ENCODE measurements at regions not wholly inside any gene's neighbourhood (a gene's known extent, or its start where the extent isn't known, plus 50 kb on each side); places are given as distances from the start of the nearest gene placed in this dataset.
A peak's percentile ranks its signal among the peaks of the same experiment; 100 is the strongest.
"Not testable (repeated sequence)": the region's sequence is repeated elsewhere in the genome, so short reads cannot be mapped to it uniquely, and the experiment has no call there.

DNA sequence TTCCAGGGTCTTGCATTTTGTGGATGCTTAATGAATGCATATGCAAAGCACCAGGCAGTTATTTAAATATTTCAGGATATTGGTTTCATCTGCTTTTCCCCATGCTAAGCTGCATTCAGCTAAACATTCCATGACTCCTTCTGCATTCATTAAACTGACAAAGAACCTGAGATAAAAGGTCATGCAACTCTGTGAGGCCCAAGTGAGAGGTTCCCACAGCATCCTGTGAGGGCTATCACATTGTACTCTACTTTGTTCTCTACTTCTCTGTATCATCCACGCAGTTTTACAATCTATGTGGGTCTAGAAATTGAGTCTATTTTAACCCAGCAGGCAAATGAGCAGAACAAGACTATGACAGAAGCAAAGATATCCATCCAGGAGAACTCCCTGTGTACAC, 86.4 kb upstream of the PRSS16 start:
- DNase-seq (ENCODE audit: low spot score), result no peak

DNA sequence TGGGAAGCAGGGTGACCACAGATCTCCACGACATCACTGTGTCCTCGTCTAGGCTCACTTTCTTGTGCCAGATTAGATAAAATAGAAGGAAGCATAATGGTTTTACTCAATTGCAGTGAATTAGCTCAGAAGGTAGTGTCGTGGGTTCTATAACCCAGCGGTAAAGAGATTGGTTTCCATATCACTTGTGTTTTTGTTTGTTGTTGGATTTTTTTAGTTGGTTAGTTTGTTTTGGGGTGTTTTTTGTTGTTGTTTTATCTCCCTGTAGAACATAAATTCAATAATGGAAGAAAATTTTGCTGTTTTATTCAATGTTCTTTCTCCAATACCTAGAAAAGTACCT, 85.9 kb upstream of the PRSS16 start:
- no peak for DNase-seq (ENCODE audit: low spot score)

DNA sequence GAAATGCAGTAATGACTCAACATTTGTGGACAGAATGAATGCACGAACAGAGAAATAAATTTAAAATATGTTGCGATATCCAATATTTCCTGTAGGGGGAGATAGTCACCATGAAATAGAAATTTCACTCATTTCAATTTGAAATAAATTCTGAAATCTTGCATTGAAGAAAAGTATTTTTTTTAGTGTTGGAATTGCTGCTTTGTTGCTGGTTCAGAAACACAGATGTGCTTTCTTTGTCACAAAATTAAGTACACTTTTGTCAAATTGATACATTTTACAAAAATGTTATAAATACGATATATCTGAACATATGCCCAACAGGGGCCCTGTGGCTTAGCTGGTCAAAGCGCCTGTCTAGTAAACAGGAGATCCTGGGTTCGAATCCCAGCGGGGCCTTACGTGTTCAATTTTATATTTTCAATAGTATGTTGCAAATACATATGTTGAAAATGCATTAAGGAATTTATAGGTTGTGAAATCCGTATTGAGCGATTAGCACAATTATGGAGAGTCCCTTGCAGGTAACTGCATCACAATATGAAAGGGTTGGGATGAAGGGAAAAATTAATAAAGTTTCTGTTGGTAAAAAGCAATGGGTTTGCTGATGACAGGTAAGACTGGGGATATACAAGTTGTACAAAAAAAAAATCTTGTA, 85.4 kb upstream of the PRSS16 start:
- DNase-seq (ENCODE audit: low spot score), result peak; percentile 24

DNA sequence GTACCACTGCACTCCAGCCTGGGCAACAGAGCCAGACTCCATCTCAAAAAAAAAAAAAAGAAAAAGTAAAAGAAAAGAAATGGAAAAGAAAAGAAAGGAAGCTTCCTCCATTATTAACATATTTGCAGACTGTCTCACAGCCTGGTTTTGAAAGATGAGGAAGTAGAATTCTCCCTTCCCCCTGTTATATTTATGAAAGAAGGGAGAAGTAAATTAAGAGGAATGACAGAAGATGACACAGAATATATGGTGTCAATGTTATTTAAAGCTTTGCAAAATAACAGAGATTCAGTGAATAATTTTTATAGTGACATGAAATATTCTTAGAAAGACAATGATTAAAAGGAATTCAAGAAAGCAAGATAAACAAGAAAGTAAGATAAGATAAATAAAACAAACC, 83.7 kb upstream of the PRSS16 start:
- DNase-seq (ENCODE audit: low spot score), result no peak

DNA sequence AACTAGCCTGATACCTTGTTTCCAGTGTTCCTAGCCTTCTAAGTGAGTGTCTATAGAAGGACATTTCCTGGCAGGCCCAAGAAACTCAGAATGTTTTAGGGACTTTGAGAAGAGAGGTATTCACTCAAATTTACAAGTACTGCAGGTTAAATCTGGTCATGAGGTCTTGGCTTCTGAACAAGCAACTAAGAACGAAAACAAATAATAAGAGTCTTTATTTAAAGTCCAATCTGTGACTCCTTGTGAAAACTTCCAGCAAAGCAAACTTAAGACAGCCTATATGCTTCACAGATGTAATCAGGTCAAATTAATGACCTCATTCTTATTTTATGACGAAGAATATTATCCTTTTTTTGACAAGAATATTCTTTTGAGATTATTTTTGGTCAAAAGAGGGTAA, 79.4 kb upstream of the PRSS16 start:
- no peak for DNase-seq (ENCODE audit: low spot score)

DNA sequence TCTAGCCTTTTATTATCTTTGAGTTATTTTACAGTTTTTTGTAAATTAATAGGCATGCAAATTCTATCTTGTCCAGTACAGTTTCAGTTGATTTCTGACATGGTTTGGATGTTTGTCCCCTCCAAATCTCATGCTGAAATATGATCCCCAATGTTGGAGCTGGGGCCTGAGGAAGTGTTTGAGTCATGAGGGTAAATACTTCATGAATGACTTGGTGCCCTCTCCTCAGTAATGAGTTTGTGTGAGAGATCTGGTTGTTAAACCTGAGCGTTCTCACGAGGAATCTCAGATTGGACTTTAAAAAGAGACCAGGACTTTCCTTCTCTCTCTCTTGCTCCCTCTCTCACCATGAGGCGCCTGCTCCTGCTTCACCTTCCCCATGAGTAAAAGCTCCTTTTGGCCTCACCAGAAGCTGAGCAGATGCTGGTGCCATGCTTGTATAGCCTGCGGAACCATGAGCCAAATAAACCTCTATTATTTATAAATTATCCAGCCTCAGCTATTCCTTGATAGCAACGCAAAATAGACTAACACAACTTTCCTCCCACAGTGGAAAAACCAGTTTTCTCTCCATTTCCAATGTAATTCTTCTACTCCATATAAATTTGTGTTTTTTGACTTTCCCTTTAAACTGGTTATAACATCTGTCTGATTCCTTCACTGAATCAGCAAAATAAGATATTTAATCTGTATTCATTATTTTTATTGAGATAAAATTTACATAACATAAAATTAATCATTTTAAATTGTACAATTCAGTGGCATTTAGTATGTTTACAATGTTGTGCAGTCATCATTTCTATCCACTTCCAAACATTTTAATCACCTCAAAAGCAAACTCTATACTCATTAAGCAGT, 78.7 kb upstream of the PRSS16 start:
- no peak for DNase-seq (ENCODE audit: low spot score)

DNA sequence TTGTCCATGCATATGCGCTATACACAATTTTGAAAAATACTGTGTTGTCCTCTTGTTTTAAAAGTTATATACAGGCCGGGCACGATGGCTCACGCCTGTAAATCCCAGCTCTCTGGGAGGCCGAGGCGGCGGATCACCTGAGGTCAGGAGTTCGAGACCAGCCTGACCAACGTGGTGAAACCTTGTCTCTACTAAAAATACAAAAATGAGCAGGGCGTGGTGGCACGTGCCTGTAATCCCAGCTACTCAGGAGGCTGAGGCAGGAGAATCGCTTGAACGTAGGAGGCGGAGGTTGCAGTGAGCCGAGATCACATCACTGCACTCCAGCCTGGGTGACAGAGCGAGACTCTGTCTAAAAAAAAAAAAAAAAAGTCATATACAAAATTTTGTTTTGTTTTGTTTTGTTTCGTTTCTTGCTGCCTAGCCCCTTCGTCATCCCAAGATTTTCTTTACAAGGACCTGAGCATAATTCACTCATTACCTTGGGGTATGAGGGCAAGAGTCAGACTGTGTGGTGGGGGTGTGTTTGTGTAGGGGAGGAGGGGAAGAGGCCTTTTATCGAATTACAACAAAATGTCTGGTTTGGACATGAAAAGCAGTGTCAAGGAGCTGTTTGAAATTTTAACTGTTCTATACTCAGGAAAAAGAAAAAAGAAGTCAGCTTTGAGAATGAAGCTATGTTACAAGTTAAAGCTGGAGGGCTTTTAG, 74.8 kb upstream of the PRSS16 start:
- DNase-seq (ENCODE audit: low spot score), result not testable (repeated sequence)

DNA sequence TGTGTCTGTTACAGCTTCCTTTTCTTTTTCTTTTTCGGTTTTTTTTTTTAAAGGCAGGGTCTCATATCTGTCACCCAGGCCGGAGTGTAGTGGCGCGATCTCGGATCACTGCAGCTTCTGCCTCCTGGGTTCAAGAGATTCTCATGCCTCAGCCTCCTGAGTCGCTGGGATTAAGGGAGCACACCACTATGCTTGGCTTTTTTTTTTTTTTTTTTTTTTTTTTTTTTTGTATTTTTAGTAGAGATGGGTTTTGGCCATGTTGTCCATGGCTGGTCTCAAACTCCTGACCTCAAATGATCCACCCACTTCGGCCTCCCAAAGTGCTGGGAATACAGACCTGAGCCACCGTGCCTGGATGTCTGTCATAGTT, 74.3 kb upstream of the PRSS16 start:
- not testable (repeated sequence) for DNase-seq (ENCODE audit: low spot score)

DNA sequence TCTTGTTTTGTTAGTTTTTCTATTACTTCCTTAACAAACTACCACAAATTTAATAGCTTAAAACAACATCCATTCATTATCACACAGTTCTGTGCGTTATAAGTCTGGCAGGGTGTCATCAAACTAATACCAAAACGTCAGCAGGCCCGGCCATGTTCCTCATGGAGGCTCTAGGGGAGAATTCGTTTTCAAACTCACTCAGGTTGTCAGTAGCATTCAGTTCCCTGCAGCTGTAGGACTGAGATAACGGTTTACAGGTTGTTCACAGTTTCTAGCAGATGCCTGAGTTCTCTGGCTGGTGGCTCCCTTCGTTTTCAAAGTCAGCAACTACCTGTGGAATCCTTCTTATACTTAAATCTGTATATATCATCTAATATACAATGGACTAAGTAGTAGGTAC, 72.5 kb upstream of the PRSS16 start:
- no peak for DNase-seq (ENCODE audit: low spot score)

DNA sequence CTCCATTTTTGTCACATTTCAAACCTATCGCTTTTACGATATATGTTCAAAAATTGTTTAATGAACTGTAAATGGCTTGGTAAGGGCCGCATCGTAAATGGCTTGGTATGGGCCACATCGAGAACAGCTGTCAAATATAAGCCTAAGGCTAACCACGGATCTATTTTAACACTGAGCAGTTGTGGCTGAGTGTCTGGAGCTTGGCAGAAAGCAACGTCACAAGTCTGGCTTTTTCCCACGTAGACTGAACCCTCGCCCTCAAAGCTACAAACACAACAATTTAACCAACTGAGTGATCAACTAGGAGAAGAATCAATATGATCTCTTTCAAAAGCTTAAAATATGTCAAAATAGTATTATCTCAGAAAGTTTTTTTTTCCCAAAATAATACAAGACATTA, 71.4 kb upstream of the PRSS16 start:
- no peak for DNase-seq (ENCODE audit: low spot score)

DNA sequence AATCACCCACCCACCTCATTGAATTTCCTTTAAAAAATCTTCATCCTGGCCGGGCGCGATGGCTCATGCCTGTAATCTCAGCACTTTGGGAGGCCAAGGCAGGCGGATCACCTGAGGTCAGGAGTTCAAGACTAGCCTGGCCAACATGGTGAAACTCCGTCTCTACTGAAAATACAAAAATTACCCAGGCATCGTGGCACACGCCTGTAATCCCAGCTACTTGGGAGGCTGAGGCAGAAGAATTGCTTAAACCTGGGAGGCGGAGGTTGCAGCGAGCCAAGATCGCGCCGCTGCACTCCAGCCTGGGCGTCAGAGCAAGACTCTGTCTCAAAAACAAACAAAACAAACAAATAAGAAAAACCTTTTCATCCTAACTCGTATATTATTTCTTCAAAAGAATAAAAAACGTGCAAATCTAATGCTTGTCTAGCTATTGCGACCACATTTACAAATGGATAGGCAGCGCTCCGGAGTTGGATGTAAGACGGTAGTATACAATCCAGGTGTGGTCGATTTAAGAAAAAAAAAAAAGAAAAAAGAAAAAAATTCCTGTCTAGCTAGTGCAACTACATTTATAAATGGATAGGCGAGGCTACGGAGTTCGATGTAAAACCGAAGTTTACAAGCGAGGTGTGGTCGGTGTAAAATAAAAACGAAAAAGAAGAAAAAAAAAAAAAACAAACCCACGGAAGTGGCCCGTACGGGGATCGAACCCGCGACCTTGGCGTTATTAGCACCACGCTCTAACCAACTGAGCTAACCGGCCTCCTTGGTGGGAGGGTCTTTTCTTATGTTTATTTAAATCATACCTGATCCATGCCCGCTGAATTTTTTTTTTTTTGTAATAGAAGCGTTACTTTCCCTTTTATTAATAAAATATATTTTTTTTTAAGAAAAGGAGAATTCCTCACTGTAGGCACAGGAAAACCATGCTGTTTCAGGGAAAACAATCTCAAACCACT, 70.7 kb upstream of the PRSS16 start:
- DNase-seq (ENCODE audit: low spot score), result peak; percentile 62

DNA sequence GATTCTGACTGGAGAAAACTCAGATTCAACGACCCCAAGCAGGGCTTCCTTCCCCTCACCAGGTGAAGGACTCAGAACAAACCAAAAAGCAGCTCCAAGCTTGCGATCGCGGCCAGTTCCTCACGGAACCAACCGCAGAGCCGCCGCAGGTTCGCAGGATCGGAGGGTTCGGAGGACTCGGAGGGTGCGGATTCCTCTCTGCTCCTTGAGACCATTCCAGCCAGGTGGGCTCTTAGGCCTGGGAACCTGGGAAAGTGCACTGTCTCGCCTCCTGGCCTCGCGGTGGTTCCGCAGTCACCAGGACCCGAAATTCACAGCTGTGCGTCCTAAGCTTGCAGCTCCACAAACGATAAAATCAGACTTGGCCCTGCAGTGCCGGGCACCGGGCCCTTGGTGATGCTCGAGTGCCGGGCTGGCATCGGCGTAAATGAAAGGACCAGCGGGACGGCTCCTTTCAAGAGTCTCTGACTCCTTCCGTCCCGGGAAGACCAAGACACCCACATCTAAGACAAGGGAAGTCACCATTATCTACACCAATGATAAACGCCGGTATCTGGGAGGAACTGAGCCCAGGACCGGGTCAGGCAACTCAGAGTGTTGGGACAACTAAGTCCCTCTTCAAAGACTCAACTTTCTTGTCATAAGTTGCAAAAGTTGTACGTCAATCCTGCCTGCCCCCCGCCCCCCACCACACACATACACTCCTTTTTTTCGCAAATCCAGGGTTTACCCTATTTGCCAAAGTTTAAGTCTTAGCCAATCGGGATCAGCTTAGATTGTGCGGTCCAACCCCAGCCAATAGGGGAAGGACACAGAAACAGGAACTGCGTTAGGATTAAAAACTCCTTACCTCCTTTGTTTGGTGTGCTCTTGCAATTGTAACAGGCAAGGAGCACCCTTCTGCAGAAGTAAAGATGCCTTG, 69.8 kb upstream of the PRSS16 start:
- DNase-seq (ENCODE audit: low spot score), result peak; percentile 83

DNA sequence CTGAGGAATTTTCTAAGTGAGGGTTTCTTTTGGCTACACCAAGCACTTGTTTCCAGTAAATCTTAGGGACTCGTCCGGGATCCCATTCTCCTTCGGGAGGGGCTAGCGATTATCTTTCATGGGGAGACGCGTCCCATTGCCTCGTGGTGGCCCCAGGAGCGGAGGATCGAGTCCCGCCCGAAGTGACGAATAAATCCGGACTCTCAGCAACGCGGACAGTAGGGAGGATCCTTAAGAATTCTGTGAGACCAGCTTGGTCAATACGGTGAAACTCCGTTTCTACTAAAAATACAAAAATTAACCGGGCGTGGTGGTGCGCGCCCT, 69.1 kb upstream of the PRSS16 start:
- peak; percentile 11 for DNase-seq (ENCODE audit: low spot score)

DNA sequence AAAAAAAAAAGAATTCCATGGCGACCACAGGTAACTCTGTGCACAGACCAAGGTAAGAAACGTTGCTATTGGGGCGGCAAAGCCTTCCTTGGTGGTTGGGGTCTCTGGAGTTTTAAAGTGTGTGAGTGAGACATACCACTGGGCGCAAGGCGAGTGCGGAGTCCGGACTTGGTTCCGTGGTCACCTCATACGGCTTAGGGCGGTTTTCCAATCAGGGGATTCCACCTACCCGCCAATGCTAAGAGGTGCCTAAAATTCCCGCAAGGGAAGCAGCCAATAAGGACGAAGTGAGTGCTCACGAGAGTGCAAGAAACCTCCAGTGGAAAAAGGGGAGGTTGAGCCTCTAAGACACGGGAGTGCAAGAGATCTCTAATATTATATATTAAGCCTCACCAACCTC, 68.6 kb upstream of the PRSS16 start:
- no peak for DNase-seq (ENCODE audit: low spot score)

DNA sequence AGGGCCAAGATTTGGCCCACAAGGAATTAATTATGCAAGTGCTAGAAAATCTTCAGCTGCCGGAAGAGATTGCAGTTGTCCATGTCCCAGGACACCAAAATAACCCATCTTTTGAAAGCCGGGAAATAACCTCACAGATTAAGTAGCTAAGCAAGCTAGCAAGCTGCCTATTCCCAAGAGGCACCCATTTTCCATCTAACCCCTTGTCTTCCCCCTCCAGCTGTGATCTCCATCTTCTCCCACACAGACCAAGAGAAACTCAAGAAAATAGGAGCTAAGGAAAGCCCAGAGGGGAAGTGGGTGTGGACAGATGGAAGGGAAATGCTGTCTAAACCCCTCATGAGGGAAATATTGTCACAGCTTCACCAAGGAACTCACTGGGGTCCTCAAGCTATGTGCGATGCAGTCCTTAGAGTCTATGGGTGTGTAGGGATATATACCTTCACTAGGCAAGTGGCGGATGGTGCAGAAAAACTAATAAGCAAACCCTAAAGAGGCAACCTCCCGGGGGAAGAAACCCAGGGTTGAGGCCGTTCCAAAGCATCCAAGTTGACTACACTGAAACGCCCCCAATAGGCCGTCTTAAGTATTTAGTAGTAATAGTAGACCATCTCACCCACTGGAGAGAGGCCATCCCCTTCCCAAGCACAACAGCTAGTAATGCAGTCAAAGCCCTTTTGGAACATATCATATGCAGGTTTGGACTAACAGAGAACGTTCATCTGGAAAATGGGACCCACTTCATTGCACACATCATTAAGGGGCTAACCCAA, 64.3 kb upstream of the PRSS16 start:
- no peak for DNase-seq (ENCODE audit: low spot score)

DNA sequence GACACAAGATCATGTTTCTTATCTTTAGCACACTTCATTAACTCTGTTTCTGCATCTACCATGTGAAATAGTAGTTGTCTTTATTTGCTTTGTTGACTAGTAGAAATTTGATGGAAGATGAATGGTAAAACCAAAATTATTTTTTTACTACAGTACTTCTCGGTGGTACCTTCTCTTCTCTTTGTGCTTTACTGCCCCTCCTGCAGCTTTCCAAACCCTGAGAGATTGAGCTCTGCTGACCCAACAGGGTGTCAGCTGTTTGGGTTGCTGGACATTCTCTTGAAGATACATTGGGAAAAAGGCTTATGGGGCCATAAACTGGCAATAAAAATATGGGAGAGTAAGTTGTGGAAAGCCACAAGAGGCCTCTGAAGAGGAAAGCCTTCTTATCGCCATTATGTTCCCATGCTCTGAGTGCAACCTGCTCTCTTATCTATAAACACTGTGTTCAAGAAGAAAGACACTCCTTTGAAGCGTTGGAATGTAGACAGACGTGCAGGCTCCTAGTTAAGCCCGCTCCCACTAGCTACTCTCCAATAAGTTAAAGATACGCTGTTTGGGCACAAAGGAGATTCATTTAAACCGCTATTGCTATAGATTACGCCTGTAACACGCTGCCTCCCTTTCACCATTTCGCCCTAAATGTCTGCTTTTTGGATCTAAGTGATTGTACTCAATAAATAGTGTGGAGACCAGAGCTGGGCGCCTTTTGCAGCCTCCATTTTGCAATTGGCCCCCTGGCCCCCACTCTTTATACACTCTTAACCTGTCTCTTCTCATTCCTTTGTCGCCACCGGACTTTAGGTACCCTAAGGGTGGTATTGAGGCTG, 60.1 kb upstream of the PRSS16 start:
- DNase-seq (ENCODE audit: low spot score), result no peak

DNA sequence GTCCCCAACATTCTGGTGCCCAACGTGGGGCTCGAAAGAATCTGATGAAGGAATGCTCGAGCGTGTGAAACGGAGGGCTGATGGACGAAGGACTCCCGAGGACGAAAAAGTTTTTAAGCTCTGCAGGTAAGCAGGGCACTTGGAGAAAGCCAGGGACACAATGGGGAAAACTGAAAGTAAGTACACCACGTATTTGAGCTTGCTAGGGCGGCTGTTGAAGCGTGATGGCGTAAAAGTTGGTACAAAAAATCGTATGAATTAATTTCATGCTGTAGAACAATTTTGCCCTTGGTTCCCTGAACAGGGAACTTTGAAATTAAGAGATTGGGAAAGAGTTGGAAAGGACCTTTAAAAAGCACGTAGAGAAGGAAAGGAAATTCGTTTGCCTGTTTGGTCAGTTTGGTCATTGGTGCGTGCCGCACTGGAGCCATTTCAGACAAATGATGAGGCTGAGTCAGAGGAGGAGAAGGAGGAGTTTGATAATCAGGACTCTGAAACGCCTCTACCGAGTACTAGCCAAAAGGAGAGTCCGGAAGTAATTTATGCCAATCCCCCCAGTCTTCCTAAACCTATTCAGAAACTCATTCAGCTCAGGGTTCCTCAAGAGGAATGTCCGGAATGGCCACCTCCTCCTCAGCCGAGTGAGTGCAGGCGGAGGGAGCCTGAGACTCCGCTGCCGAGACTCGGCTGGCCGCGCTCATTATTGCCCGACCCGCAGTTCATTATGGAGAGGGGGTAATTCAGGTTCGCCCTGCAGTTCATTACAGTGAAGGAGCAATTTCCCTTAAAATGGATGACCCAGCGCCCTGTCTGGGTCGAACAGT, 59.2 kb upstream of the PRSS16 start:
- peak; percentile 51 for DNase-seq (ENCODE audit: low spot score)

DNA sequence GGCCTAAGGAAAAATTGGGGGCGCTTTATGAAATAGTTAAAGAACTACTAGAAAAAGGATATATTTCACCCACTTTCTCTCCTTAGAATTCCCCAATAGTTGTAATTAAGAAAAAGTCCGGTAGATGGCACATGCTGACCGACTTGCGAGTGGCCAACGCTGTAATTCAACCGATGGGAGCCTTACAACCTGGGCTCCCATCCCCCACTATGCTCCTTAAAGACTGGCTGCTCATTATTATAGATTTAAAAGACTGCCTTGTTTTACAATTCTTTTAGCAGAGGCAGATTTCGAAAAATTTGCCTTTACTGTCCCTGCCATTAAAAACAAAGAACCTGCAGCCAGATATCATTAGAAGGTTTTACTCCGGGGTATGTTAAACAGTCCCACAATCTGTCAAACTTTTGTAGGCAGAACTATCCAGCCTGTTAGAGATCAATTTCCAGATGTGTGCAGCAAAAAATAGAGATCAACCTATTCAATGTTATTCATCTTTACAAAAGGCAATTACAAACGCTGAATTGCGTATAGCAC, 58.5 kb upstream of the PRSS16 start:
- peak; percentile 65 for DNase-seq (ENCODE audit: low spot score)

Data from germinal center (tissue), 1 donor.